ENCODE measurements at regions not wholly inside any gene's neighbourhood (a gene's known extent, or its start where the extent isn't known, plus 50 kb on each side); places are given as distances from the start of the nearest gene placed in this dataset.

- no peak for ATAC-seq
- Histone ChIP-seq H3K4me1 (ENCODE audit: control insufficient read depth, insufficient read depth, low read length) (no peaks in the 10 kb centered on the region), H3K27ac (ENCODE audit: low read length) (no peak overlapping the region), H3K4me3 (ENCODE audit: low read depth in 2 of 2, low read length in 2 of 2) (no peak overlapping the region), H3K36me3 (ENCODE audit: control insufficient read depth, insufficient read depth, low read length) (no peaks in the 10 kb centered on the region), H3K27me3 (ENCODE audit: control insufficient read depth, insufficient read depth, low read length) (no peaks in the 10 kb centered on the region), H3K9me3 (ENCODE audit: control insufficient read depth, insufficient read depth, low read depth, low read length) (no peaks in the 10 kb centered on the region)
- no peak for TF ChIP-seq POLR2AphosphoS5 (IDR thresholded peaks at IDR 0.05; ENCODE audit: low read depth, low read length)
- no peak for TF ChIP-seq CTCF (IDR thresholded peaks at IDR 0.05)
- no peak for TF ChIP-seq TCF7L2 (IDR thresholded peaks at IDR 0.05; ENCODE audit: low read depth, low read length)
- no peak for TF ChIP-seq REST (IDR thresholded peaks at IDR 0.05; ENCODE audit: insufficient read depth in 1 of 2, low read depth in 2 of 2, low read length in 1 of 2)
- TF ChIP-seq SIN3A (IDR thresholded peaks at IDR 0.05; ENCODE audit: borderline replicate concordance, insufficient read depth, low read depth, low read length) = no peak
- ChIA-PET POLR2A (no interaction called here), CTCF (no interaction called here)
- no peak for DNase-seq (ENCODE audit: low read depth, low spot score)
- in situ Hi-C loops (cut with HindIII; ENCODE audit: low pct_unique_long_range_greater_than_20kb, low sequenced_read_pairs) (no loop called here), intact Hi-C loops (cut with micrococcal nuclease; ENCODE audit: unreplicated experiment) (no loop called here)
- BruUV-seq (replicated peaks) = no TSS peak
Measured at GRCh38 chr11:26219183-26220117, 112.5 kb upstream of the ANO3 start.

GRCh38 chr11:26225646-26226045 is 106.3 kb upstream of the ANO3 start:
- no peak for DNase-seq (ENCODE audit: low read depth, low spot score)
- H3K9me3 ChIP-seq (ENCODE audit: control insufficient read depth, insufficient read depth, low read depth, low read length) = no peaks in the 10 kb centered on the region
- no peak for ATAC-seq
- ChIA-PET CTCF (no interaction called here), POLR2A (no interaction called here)
- H3K27me3 ChIP-seq (ENCODE audit: control insufficient read depth, insufficient read depth, low read length) = no peaks in the 10 kb centered on the region
- in situ Hi-C loops (cut with HindIII; ENCODE audit: low pct_unique_long_range_greater_than_20kb, low sequenced_read_pairs) = no loop called here
- no peak overlapping the region for H3K27ac ChIP-seq (ENCODE audit: low read length)
- no peak overlapping the region for H3K4me3 ChIP-seq (ENCODE audit: low read depth in 2 of 2, low read length in 2 of 2)
- H3K4me1 ChIP-seq (ENCODE audit: control insufficient read depth, insufficient read depth, low read length) = no peaks in the 10 kb centered on the region
- BruUV-seq (replicated peaks) = no TSS peak
- intact Hi-C loops (cut with micrococcal nuclease; ENCODE audit: unreplicated experiment) = no loop called here
- no peak for TF ChIP-seq TCF7L2 (IDR thresholded peaks at IDR 0.05; ENCODE audit: low read depth, low read length)
- TF ChIP-seq REST (IDR thresholded peaks at IDR 0.05; ENCODE audit: insufficient read depth in 1 of 2, low read depth in 2 of 2, low read length in 1 of 2) = no peak
- TF ChIP-seq POLR2AphosphoS5 (IDR thresholded peaks at IDR 0.05; ENCODE audit: low read depth, low read length) = no peak
- TF ChIP-seq CTCF (IDR thresholded peaks at IDR 0.05) = no peak
- TF ChIP-seq SIN3A (IDR thresholded peaks at IDR 0.05; ENCODE audit: borderline replicate concordance, insufficient read depth, low read depth, low read length) = no peak
- no peaks in the 10 kb centered on the region for H3K36me3 ChIP-seq (ENCODE audit: control insufficient read depth, insufficient read depth, low read length)
